ENCODE measurements at regions not wholly inside any gene's neighbourhood (a gene's known extent, or its start where the extent isn't known, plus 50 kb on each side); places are given as distances from the start of the nearest gene placed in this dataset.

- TF ChIP-seq CTCF (IDR thresholded peaks at IDR 0.05 in 2 of 3, conservative IDR thresholded peaks at IDR 0.05 in 1 of 3; ENCODE audit: borderline replicate concordance in 1 of 3, insufficient read depth in 1 of 3, low read depth in 2 of 3, low read length in 2 of 3) (no peak), ATF3 (IDR thresholded peaks at IDR 0.05) (no peak), POLR2A (IDR thresholded peaks at IDR 0.05; ENCODE audit: borderline replicate concordance, extremely low read depth, insufficient read depth, insufficient read length) (no peak), JUND (IDR thresholded peaks at IDR 0.05) (no peak), MAX (IDR thresholded peaks at IDR 0.05) (no peak), POLR2AphosphoS5 (IDR thresholded peaks at IDR 0.05; ENCODE audit: low read depth, low read length) (no peak), EZH2 (IDR thresholded peaks at IDR 0.05) (no peak), TCF7L2 (IDR thresholded peaks at IDR 0.05; ENCODE audit: borderline replicate concordance, extremely low read depth, insufficient read depth, insufficient read length) (no peak), SIN3A (IDR thresholded peaks at IDR 0.05; ENCODE audit: low read depth) (no peak), YY1 (IDR thresholded peaks at IDR 0.05; ENCODE audit: extremely low read depth, insufficient replicate concordance, low read depth, low read length) (no peak), EZH2phosphoT487 (IDR thresholded peaks at IDR 0.05; ENCODE audit: borderline replicate concordance) (no peak), SP1 (IDR thresholded peaks at IDR 0.05; ENCODE audit: low read depth) (no peak), EGR1 (IDR thresholded peaks at IDR 0.05; ENCODE audit: low read depth) (no peak), CBX3 (IDR thresholded peaks at IDR 0.05; ENCODE audit: low read depth) (no peak)
Observed at GRCh38 chr7:39890411-39890810, 59.6 kb upstream of the CDK13 start.
